SH-SY5Y (cell line): ENCODE measurements at regions not wholly inside any gene's neighbourhood (a gene's known extent, or its start where the extent isn't known, plus 50 kb on each side); places are given as distances from the start of the nearest gene placed in this dataset.

Source experiments
- GATA2 ChIP-seq: IDR thresholded peaks from 2 replicates; pipeline ENCODE4 v1.6.1; 2011; ENCODE audit warnings: mild to moderate bottlenecking, low read depth, low read length
- GATA3 ChIP-seq: IDR thresholded peaks from 2 replicates; pipeline ENCODE4 v1.6.1; 2011; ENCODE audit warnings: low read depth, mild to moderate bottlenecking, low read length, moderate library complexity

DNA sequence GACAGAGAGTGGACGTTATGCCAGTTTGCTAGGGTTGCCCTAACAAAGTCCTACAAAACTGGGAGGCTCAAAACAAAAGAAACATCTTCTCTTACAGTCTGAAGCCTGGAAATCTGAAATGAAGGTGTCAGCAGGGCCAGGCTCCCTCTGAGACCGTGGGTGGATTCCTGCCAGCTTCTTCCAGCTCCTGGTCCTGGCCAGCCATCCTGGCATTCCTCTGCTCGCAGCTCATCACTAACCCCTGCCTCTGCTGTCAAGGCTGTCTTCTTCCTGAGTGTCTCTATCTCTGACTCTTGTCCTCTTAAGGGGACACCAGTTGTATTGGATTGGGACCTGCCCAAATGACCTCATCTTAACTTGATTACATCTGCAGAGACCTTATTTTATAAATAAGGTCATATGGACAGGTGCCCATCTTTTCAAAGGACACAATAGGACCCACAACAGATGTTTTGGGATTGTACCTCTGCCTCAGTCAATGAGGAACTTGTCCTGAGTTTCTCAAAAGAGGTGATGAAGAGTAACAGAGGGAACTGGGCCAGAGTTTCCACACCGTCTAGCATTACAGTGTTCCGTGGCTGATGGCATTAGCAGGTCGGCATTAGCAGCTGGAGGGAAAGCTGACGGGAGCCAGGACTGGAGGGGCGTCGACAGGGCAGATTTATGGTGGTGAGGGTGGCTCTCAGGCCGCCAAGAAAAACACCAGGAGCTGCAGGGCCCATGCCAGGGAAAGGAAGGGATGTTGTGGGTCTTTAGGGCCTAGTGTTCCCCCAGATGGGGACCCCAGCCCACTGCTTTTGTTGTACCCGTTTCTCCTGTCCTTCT is 157.3 kb downstream of the TBXT start:
- TF ChIP-seq GATA2 (no peak), GATA3 (no peak)
